ENCODE measurements at regions not wholly inside any gene's neighbourhood (a gene's known extent, or its start where the extent isn't known, plus 50 kb on each side); places are given as distances from the start of the nearest gene placed in this dataset.

GRCh38 chr16:86101137-86101896 lies 202.4 kb downstream of the IRF8 start:
- no peak for DNase-seq (ENCODE audit: low spot score in 2 of 2)
- FAIRE-seq: no peak

- FAIRE-seq (no peak), DNase-seq (ENCODE audit: low spot score in 2 of 2) (no peak)
These were observed 202.9 kb downstream of the IRF8 start for GRCh38 chr16:86101897-86102157.

GRCh38 chr16:86103320-86103719 lies 204.4 kb downstream of the IRF8 start:
- no peak for DNase-seq (ENCODE audit: low spot score in 2 of 2)
- no peak for FAIRE-seq

GRCh38 chr16:86104537-86105048 lies 205.6 kb downstream of the IRF8 start:
- no peak for DNase-seq (ENCODE audit: low spot score in 2 of 2)
- FAIRE-seq: no peak

- DNase-seq (ENCODE audit: low spot score in 2 of 2): no peak
- no peak for FAIRE-seq
These were observed 208.4 kb downstream of the IRF8 start for GRCh38 chr16:86107215-86107825.

- FAIRE-seq (no peak), DNase-seq (ENCODE audit: low spot score in 2 of 2) (no peak)
These were observed 209.1 kb downstream of the IRF8 start for GRCh38 chr16:86108062-86108461.

- DNase-seq (ENCODE audit: low spot score in 2 of 2) (no peak), FAIRE-seq (no peak)
These were observed 211.2 kb downstream of the IRF8 start for GRCh38 chr16:86110134-86110533.

- DNase-seq (ENCODE audit: low spot score in 2 of 2): no peak
- no peak for FAIRE-seq
These were observed 211.8 kb downstream of the IRF8 start for GRCh38 chr16:86110726-86111125.

GRCh38 chr16:86112178-86112577 lies 213.2 kb downstream of the IRF8 start:
- FAIRE-seq (no peak), DNase-seq (ENCODE audit: low spot score in 2 of 2) (no peak)

- no peak for DNase-seq (ENCODE audit: low spot score in 2 of 2)
- no peak for FAIRE-seq
These were observed 218.3 kb downstream of the IRF8 start for GRCh38 chr16:86117235-86117634.

- no peak for DNase-seq (ENCODE audit: low spot score in 2 of 2)
These were observed 218.8 kb downstream of the IRF8 start for GRCh38 chr16:86117756-86118155.

GRCh38 chr16:86118467-86119307 lies 219.7 kb downstream of the IRF8 start:
- FAIRE-seq (no peak), DNase-seq (ENCODE audit: low spot score in 2 of 2) (no peak)

More at GRCh38 chr16:86117756-86118155, 218.8 kb downstream of the IRF8 start:
- no peak for FAIRE-seq

- FAIRE-seq (no peak), DNase-seq (ENCODE audit: low spot score in 2 of 2) (no peak)
These were observed 221.5 kb downstream of the IRF8 start for GRCh38 chr16:86120201-86121192.

- no peak for DNase-seq (ENCODE audit: low spot score in 2 of 2)
- FAIRE-seq: no peak
These were observed 222.5 kb downstream of the IRF8 start for GRCh38 chr16:86121374-86122010.

GRCh38 chr16:86122681-86123342 lies 223.8 kb downstream of the IRF8 start:
- DNase-seq (ENCODE audit: low spot score in 2 of 2): no peak

GRCh38 chr16:86124321-86124720 lies 225.4 kb downstream of the IRF8 start:
- no peak for DNase-seq (ENCODE audit: low spot score in 2 of 2)
- FAIRE-seq: no peak

More at GRCh38 chr16:86122681-86123342, 223.8 kb downstream of the IRF8 start:
- FAIRE-seq: no peak

- DNase-seq (ENCODE audit: low spot score in 2 of 2) (no peak), FAIRE-seq (no peak)
These were observed 227.9 kb downstream of the IRF8 start for GRCh38 chr16:86126891-86127290.

GRCh38 chr16:86127366-86127765 lies 228.4 kb downstream of the IRF8 start:
- DNase-seq (ENCODE audit: low spot score in 2 of 2): no peak
- FAIRE-seq: no peak

GRCh38 chr16:86128246-86128645 lies 229.3 kb downstream of the IRF8 start:
- no peak for DNase-seq (ENCODE audit: low spot score in 2 of 2)
- FAIRE-seq: no peak

All from frontal cortex (tissue), 3 donors.